GM11168 (cell line): ENCODE measurements at regions not wholly inside any gene's neighbourhood (a gene's known extent, or its start where the extent isn't known, plus 50 kb on each side); places are given as distances from the start of the nearest gene placed in this dataset.

Experiments
- in situ Hi-C: fragments of 300-500 bp; cut with MboI; formaldehyde crosslinking; loops from one replicate; pipeline ENCODE4 v1.12.0; 2022; ENCODE audit warnings: low sequenced_read_pairs; ENCODE audit not compliant: unreplicated experiment

GRCh38 chr2:8615576-8616281, 66.1 kb upstream of the ID2 start:
- in situ Hi-C loops: no loop called here

- in situ Hi-C loops: no loop called here
These were observed 64.8 kb upstream of the ID2 start for GRCh38 chr2:8617048-8617447.

GRCh38 chr2:8617590-8617989, 64.3 kb upstream of the ID2 start:
- in situ Hi-C loops: no loop called here

GRCh38 chr2:8619071-8619470, 62.8 kb upstream of the ID2 start:
- in situ Hi-C loops: no loop called here

GRCh38 chr2:8620611-8621382, 61.1 kb upstream of the ID2 start:
- in situ Hi-C loops: no loop called here

- in situ Hi-C loops: no loop called here
These were observed 59.5 kb upstream of the ID2 start for GRCh38 chr2:8622199-8622911.

GRCh38 chr2:8622924-8623465, 58.9 kb upstream of the ID2 start:
- in situ Hi-C loops: no loop called here

GRCh38 chr2:8623576-8623957, 58.3 kb upstream of the ID2 start:
- in situ Hi-C loops: no loop called here

GRCh38 chr2:8623958-8624591, 57.8 kb upstream of the ID2 start:
- in situ Hi-C loops: no loop called here

GRCh38 chr2:8624855-8625398, 56.9 kb upstream of the ID2 start:
- in situ Hi-C loops: no loop called here

GRCh38 chr2:8625399-8626300, 56.2 kb upstream of the ID2 start:
- in situ Hi-C loops: no loop called here

GRCh38 chr2:8626572-8626971, 55.3 kb upstream of the ID2 start:
- in situ Hi-C loops: no loop called here

- in situ Hi-C loops: no loop called here
These were observed 54.7 kb upstream of the ID2 start for GRCh38 chr2:8627019-8627691.

- in situ Hi-C loops: no loop called here
These were observed 54.2 kb upstream of the ID2 start for GRCh38 chr2:8627692-8628085.

- in situ Hi-C loops: no loop called here
These were observed 53.5 kb upstream of the ID2 start for GRCh38 chr2:8628179-8628865.

- in situ Hi-C loops: no loop called here
These were observed 53.0 kb upstream of the ID2 start for GRCh38 chr2:8628866-8629209.

- in situ Hi-C loops: no loop called here
These were observed 52.5 kb upstream of the ID2 start for GRCh38 chr2:8629402-8629801.
